IMR-90 (cell line): ENCODE measurements at regions not wholly inside any gene's neighbourhood (a gene's known extent, or its start where the extent isn't known, plus 50 kb on each side); places are given as distances from the start of the nearest gene placed in this dataset.

Experiments
- ATAC-seq: fragments of 200-7000 bp; cut with Tn5 transposase; 2 replicates; pipeline ENCODE4 v1.9.1; 2020; ENCODE audit warnings: low read depth, mild to moderate bottlenecking, moderate library complexity
- BruUV-seq: library from RNA; stranded (reverse); fragments of 400-500 nt; replicated peaks from 2 replicates; lab custom pipeline; 2021; lab: Mats Ljungman, UMichigan
- CTCF ChIA-PET: fragments of 300-600 bp; formaldehyde crosslinking; extraction: SDS; loops from one replicate; lab custom pipeline; 2021; ENCODE audit warnings: antibody characterized with exemption; lab: Yijun Ruan, JAX
- POLR2A ChIA-PET: fragments of 300-600 bp; sonication (Branson Sonifier 250); formaldehyde crosslinking; loops from one replicate; lab custom pipeline; 2022; ENCODE audit warnings: antibody characterized with exemption; ENCODE audit not compliant: unreplicated experiment; lab: Charles Lee
- DNase-seq: peaks from one replicate; pipeline ENCODE4 v3.0.0; 2013
- H2AFZ ChIP-seq: replicated peaks from 2 replicates; pipeline ENCODE3; 2013; ENCODE audit warnings: low read length, mild to moderate bottlenecking; ENCODE audit not compliant: poor library complexity
- H2AK5ac ChIP-seq: 2 replicates; pipeline ENCODE4 v1.6.1; 2013; ENCODE audit warnings: low read depth, low read length, inconsistent platforms
- H2AK9ac ChIP-seq: replicated peaks from 2 replicates; pipeline ENCODE3; 2013; ENCODE audit warnings: mild to moderate bottlenecking, low read depth, low read length, moderate library complexity; ENCODE audit not compliant: poor library complexity
- H2BK120ac ChIP-seq: 2 replicates; pipeline ENCODE4 v1.6.1; 2013; ENCODE audit warnings: low read depth, low read length, inconsistent platforms
- H2BK15ac ChIP-seq: 3 replicates; pipeline ENCODE4 v1.6.1; 2013; ENCODE audit warnings: low read depth, low read length, inconsistent platforms
- H2BK20ac ChIP-seq: 2 replicates; pipeline ENCODE4 v1.6.1; 2013; ENCODE audit warnings: low read depth, mild to moderate bottlenecking, inconsistent platforms, low read length, moderate library complexity
- H2BK5ac ChIP-seq: 2 replicates; pipeline ENCODE4 v1.6.1; 2013; ENCODE audit warnings: mild to moderate bottlenecking, low read depth, low read length, inconsistent platforms; ENCODE audit not compliant: poor library complexity, severe bottlenecking
- H3K14ac ChIP-seq: replicated peaks from 2 replicates; pipeline ENCODE4 v1.6.1; 2013; ENCODE audit warnings: low read depth, low read length, inconsistent platforms
- H3K18ac ChIP-seq: 2 replicates; pipeline ENCODE4 v1.6.1; 2013; ENCODE audit warnings: low read depth, low read length, control low read depth
- H3K23ac ChIP-seq: 2 replicates; pipeline ENCODE4 v1.6.1; 2013; ENCODE audit warnings: low read depth, low read length, inconsistent platforms
- H3K27ac ChIP-seq: 2 replicates; pipeline ENCODE4 v1.5.1; 2013; ENCODE audit warnings: mild to moderate bottlenecking, control low read depth, low read length; ENCODE audit not compliant: insufficient read depth
- H3K27me3 ChIP-seq: 2 replicates; pipeline ENCODE4 v1.6.1; 2013; ENCODE audit warnings: low read length; ENCODE audit not compliant: control insufficient read depth, insufficient read depth
- H3K36me3 ChIP-seq: 2 replicates; pipeline ENCODE4 v1.6.1; 2013; ENCODE audit warnings: low read length, mixed read lengths; ENCODE audit not compliant: control insufficient read depth, insufficient read depth
- H3K4ac ChIP-seq: 2 replicates; pipeline ENCODE4 v1.6.1; 2013; ENCODE audit warnings: low read depth, low read length, inconsistent platforms
- H3K4me1 ChIP-seq: 2 replicates; pipeline ENCODE4 v1.6.1; 2013; ENCODE audit warnings: low read length, mixed read lengths; ENCODE audit not compliant: control insufficient read depth, insufficient read depth
- H3K4me2 ChIP-seq: 2 replicates; pipeline ENCODE4 v1.6.1; 2013; ENCODE audit warnings: low read depth, mild to moderate bottlenecking, control low read depth, low read length, moderate library complexity
- H3K4me3 ChIP-seq: 2 replicates; pipeline ENCODE4 v1.5.1; 2013; ENCODE audit warnings: low read depth, mild to moderate bottlenecking, control low read depth, low read length, moderate library complexity; ENCODE audit not compliant: insufficient read depth
- H3K56ac ChIP-seq: 2 replicates; pipeline ENCODE4 v1.6.1; 2013; ENCODE audit warnings: low read length, inconsistent platforms; ENCODE audit not compliant: insufficient read depth; ENCODE audit errors: extremely low read depth
- H3K79me1 ChIP-seq, 2 experiments: 2 replicates each; pipeline ENCODE4 v1.6.1; 2013; ENCODE audit warnings: low read length in 2 of 2, inconsistent platforms in 1 of 2, low read depth in 1 of 2
- H3K9ac ChIP-seq: 2 replicates; pipeline ENCODE4 v1.6.1; 2013; ENCODE audit warnings: low read depth, low read length, control low read depth
- H3K9me1 ChIP-seq: 2 replicates; pipeline ENCODE4 v1.6.1; 2013; ENCODE audit warnings: low read length, inconsistent platforms; ENCODE audit not compliant: insufficient read depth
- H3K9me3 ChIP-seq: 2 replicates; pipeline ENCODE4 v1.6.1; 2013; ENCODE audit warnings: low read length; ENCODE audit not compliant: control insufficient read depth, insufficient read depth
- H4K20me1 ChIP-seq: 2 replicates; pipeline ENCODE4 v1.6.1; 2013; ENCODE audit warnings: low read length, inconsistent platforms; ENCODE audit not compliant: insufficient read depth
- H4K5ac ChIP-seq: 2 replicates; pipeline ENCODE4 v1.6.1; 2013; ENCODE audit warnings: mild to moderate bottlenecking, low read depth, low read length, control low read depth
- H4K8ac ChIP-seq, 2 experiments: 2 replicates each; pipeline ENCODE4 v1.6.1; 2013; ENCODE audit warnings: low read depth in 2 of 2, low read length in 2 of 2, control low read depth in 1 of 2, inconsistent platforms in 1 of 2
- H4K91ac ChIP-seq: 2 replicates; pipeline ENCODE4 v1.6.1; 2013; ENCODE audit warnings: low read depth, low read length, inconsistent platforms; ENCODE audit not compliant: insufficient read depth
- MAZ ChIP-seq: IDR thresholded peaks from 2 replicates; pipeline ENCODE4 v1.6.1; 2012; ENCODE audit warnings: low read depth, mild to moderate bottlenecking, low read length, improper control_type of control experiment, moderate library complexity, borderline replicate concordance
- SMC3 ChIP-seq: fragments of 150-350 bp; IDR thresholded peaks from 2 replicates; pipeline ENCODE4 v1.6.1; 2016; ENCODE audit warnings: low read depth, mild to moderate bottlenecking, antibody characterized with exemption, low read length, moderate library complexity
- WGBS, 2 experiments: methylation state at CpG; one replicate each; pipeline versions ENCODE4 v1.1.5 to v1.1.7; 2013; ENCODE audit warnings: missing lambda C conversion rate in 2 of 2; ENCODE audit not compliant: insufficient read length in 1 of 2; ENCODE audit errors: extremely low coverage in 2 of 2; 5-methylcytosine and 5-hydroxymethylcytosine counted together
- dilution Hi-C: fragments of 300-500 bp; cut with HindIII; formaldehyde crosslinking; loops from one replicate; pipeline ENCODE4 v1.14.3; 2018; ENCODE audit warnings: low sequenced_read_pairs; ENCODE audit not compliant: unreplicated experiment
- in situ Hi-C: fragments of 300-500 bp; cut with MboI; formaldehyde crosslinking; loops from 3 replicates; pipeline ENCODE4 v1.14.3; 2019; ENCODE audit warnings: low sequenced_read_pairs, inconsistent platforms, mixed read lengths
- intact Hi-C: fragments of 100-400 bp; cut with micrococcal nuclease; formaldehyde crosslinking; loops from 2 replicates; pipeline ENCODE4 v1.10.0; 2022

DNA sequence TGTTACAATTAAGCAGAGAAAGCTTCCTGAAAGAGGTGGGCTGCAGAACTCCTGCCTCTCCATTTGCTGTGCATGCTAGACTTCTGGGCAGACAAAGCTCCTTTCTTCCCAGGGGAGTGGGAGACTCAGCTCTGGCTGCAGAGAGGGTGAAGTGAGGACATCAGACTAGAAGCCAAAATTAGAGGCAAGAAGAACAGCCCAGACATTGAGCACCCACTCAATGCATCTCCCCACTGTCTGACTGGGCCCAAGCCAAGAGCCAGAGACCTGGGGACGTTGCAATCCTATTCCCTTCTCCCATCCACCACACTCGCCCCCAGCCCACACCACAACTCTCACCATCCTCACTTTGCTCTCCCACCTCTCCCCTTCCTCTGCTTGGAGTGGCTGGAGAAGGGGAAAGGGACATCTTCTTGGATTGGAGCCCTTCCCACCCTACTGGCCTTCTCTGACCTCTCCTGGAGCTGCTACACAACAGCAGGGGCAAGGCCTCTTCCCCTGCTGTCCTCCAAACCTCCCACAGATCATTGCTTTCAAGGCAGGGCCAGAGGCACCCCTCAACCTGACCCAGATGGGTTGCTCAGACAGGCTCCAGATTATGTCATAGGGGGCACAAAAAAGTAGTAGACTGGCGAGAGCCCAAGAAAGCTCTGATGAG, 477.7 kb upstream of the CADM1 start:
- Histone ChIP-seq H3K23ac (no peak overlapping the region), H3K9me3 (no peaks in the 10 kb centered on the region; the same call in 1 of the 2 replicates)
- no TSS peak for BruUV-seq

More for the DNA sequence above, 477.7 kb upstream of the CADM1 start:
- Histone ChIP-seq H3K36me3 (no peaks in the 10 kb centered on the region), H4K8ac (no peak overlapping the region), H3K79me1 (no peaks in the 10 kb centered on the region), H4K20me1 (no peaks in the 10 kb centered on the region), H3K9me1 (no peaks in the 10 kb centered on the region), H3K14ac (no peak overlapping the region), H3K4me1 (no peaks in the 10 kb centered on the region), H2AFZ (no peak overlapping the region), H3K4ac (no peak overlapping the region), H3K9ac (no peak overlapping the region), H2AK5ac (no peak overlapping the region), H2BK15ac (no peak overlapping the region), H3K18ac (no peak overlapping the region), H2BK20ac (no peak overlapping the region), H4K91ac (no peak overlapping the region), H2BK120ac (no peak overlapping the region), H3K27ac (no peak overlapping the region), H3K4me3 (no peak overlapping the region), H3K56ac (no peak overlapping the region), H4K5ac (no peak overlapping the region), H3K4me2 (no peak overlapping the region), H2BK5ac (no peak overlapping the region), H2AK9ac (no peak overlapping the region), H3K27me3 (no peaks in the 10 kb centered on the region; the same call in 1 of the 2 replicates)
- ChIA-PET CTCF (no interaction called here), POLR2A (no interaction called here)
- no peak for TF ChIP-seq SMC3
- TF ChIP-seq MAZ, result no peak
- intact Hi-C loops (no loop called here), in situ Hi-C loops (no loop called here), dilution Hi-C loops (no loop called here)
- WGBS, 2 experiments, result no CpG with 5 or more reads among the region's 3 CpGs
- ATAC-seq (no peak), DNase-seq (no peak)
